ENCODE measurements at regions not wholly inside any gene's neighbourhood (a gene's known extent, or its start where the extent isn't known, plus 50 kb on each side); places are given as distances from the start of the nearest gene placed in this dataset.

DNA sequence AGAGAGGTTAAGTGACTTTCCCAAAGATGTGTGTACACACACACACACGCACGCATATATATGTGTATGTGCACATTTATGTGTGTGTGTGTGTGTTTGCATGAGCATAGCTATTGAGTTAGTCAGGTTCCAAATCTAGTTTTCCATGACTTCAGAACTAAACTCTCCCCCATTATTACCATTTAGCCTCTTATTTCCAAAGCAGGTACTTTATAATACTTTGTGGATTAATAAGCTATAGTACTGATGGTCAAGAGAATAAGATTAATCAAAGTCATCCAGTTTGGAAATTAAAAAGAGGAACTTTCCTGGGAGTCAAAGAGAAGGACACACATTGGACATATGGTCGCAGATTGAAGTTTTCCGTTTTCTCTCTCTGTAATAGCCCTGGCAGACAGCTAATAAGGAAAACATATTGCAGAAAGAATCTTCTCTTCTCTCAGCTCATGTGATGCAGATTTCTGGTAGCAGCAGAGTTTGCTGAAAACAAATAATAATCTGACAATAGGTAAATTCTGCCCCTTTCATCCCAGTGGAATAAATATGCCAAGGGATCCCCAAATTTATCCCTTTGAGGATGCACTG lies 410.9 kb upstream of the TCF4 start:
- TF ChIP-seq, protein P1, sequence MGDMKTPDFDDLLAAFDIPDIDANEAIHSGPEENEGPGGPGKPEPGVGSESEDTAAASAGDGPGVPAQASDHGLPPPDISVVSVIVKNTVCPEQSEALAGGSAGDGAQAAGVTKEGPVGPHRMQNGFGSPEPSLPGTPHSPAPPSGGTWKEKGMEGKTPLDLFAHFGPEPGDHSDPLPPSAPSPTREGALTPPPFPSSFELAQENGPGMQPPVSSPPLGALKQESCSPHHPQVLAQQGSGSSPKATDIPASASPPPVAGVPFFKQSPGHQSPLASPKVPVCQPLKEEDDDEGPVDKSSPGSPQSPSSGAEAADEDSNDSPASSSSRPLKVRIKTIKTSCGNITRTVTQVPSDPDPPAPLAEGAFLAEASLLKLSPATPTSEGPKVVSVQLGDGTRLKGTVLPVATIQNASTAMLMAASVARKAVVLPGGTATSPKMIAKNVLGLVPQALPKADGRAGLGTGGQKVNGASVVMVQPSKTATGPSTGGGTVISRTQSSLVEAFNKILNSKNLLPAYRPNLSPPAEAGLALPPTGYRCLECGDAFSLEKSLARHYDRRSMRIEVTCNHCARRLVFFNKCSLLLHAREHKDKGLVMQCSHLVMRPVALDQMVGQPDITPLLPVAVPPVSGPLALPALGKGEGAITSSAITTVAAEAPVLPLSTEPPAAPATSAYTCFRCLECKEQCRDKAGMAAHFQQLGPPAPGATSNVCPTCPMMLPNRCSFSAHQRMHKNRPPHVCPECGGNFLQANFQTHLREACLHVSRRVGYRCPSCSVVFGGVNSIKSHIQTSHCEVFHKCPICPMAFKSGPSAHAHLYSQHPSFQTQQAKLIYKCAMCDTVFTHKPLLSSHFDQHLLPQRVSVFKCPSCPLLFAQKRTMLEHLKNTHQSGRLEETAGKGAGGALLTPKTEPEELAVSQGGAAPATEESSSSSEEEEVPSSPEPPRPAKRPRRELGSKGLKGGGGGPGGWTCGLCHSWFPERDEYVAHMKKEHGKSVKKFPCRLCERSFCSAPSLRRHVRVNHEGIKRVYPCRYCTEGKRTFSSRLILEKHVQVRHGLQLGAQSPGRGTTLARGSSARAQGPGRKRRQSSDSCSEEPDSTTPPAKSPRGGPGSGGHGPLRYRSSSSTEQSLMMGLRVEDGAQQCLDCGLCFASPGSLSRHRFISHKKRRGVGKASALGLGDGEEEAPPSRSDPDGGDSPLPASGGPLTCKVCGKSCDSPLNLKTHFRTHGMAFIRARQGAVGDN (IDR thresholded peaks at IDR 0.05) = no peak
- ChIA-PET CTCF (interaction anchor here (2.0 kb wide), 1 partner anchor 26 kb away, joined by 7 read pairs; no protein-coding TSS in a partner anchor), RAD21 (ENCODE audit: unreplicated experiment) (interaction anchor here (0.5 kb wide), 1 partner anchor 700 kb away, joined by 3 read pairs; no protein-coding TSS in a partner anchor), POLR2A (no interaction called here), SMC1A (ENCODE audit: uncharacterized antibody, unreplicated experiment) (interaction anchor here (1.2 kb wide), 1 partner anchor 15 kb away, joined by 3 read pairs; no protein-coding TSS in a partner anchor)
- no peaks in the 10 kb centered on the region for H4K20me1 ChIP-seq (ENCODE audit: control insufficient read depth, insufficient read depth)
- no peak overlapping the region for H3K4me3 ChIP-seq
- H3K4me2 ChIP-seq (ENCODE audit: control insufficient read depth, insufficient read depth) = no peak overlapping the region
- no peaks in the 10 kb centered on the region for H3K4me1 ChIP-seq (ENCODE audit: control insufficient read depth, insufficient read depth, low read length)
- 69% methylated on average over 4 of the region's 4 CpGs for WGBS (ENCODE audit: insufficient coverage, insufficient replicate concordance, low lambda C conversion rate, missing lambda C conversion rate)
- intact Hi-C loops (cut with micrococcal nuclease; ENCODE audit: unreplicated experiment) = no loop called here
- no peak overlapping the region for H3K9ac ChIP-seq (ENCODE audit: control insufficient read depth, insufficient read depth, low read length)
- FAIRE-seq = no peak
- no peaks in the 10 kb centered on the region for H3K79me2 ChIP-seq (ENCODE audit: control insufficient read depth, insufficient read depth, low read length)
- no peak for DNase-seq (ENCODE audit: low read depth, low spot score)
- H2AFZ ChIP-seq (ENCODE audit: control insufficient read depth, low read depth, low read length) = no peak overlapping the region
- no peak for ATAC-seq
- no peaks in the 10 kb centered on the region for H3K9me3 ChIP-seq (replicated peaks; ENCODE audit: control insufficient read depth, insufficient read depth, low read length)
- H3K36me3 ChIP-seq (ENCODE audit: control insufficient read depth in 2 of 2, insufficient read depth in 2 of 2, low read length in 1 of 2) = no peaks in the 10 kb centered on the region
- H3K27ac ChIP-seq (ENCODE audit: control insufficient read depth, insufficient read depth) = no peak overlapping the region
- in situ Hi-C loops (cut with MboI) = no loop called here
- no peaks in the 10 kb centered on the region for H3K27me3 ChIP-seq (replicated peaks in 1 of 2; ENCODE audit: control insufficient read depth in 2 of 2, insufficient read depth in 2 of 2, low read length in 1 of 2)
- no TSS peak for BruUV-seq (replicated peaks)

DNA sequence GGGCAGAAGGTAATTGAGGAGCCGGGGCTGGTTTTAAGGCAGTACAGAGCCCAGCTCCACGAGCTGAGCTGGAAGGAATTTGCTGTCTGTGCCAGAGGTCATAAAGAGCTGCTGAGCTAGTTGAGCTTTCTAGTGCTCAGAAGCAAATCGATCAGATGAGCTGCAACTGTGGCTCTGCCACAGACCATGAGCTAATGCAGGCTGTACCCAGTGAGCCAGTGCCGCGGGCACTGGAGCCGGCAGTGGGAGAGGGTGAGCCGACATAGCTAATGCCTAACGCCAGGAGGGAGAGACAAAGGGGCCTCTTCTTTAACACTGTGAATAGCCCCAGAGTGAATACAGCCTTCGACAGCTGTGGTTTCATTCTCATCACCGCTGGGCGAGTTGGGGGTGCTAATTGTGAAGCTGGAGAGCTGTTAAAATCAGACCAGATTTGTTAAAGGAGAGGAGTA lies 410.1 kb upstream of the TCF4 start:
- Histone ChIP-seq H3K79me2 (ENCODE audit: control insufficient read depth, insufficient read depth, low read length) (no peaks in the 10 kb centered on the region), H3K27ac (ENCODE audit: control insufficient read depth, insufficient read depth) (no peak overlapping the region), H4K20me1 (ENCODE audit: control insufficient read depth, insufficient read depth) (no peaks in the 10 kb centered on the region), H3K27me3 (replicated peaks in 1 of 2; ENCODE audit: control insufficient read depth in 2 of 2, insufficient read depth in 2 of 2, low read length in 1 of 2) (no peaks in the 10 kb centered on the region), H3K4me1 (ENCODE audit: control insufficient read depth, insufficient read depth, low read length) (no peaks in the 10 kb centered on the region), H3K9ac (ENCODE audit: control insufficient read depth, insufficient read depth, low read length) (no peak overlapping the region), H3K36me3 (ENCODE audit: control insufficient read depth in 2 of 2, insufficient read depth in 2 of 2, low read length in 1 of 2) (no peaks in the 10 kb centered on the region), H3K9me3 (replicated peaks; ENCODE audit: control insufficient read depth, insufficient read depth, low read length) (no peaks in the 10 kb centered on the region), H3K4me3 (no peak overlapping the region), H3K4me2 (ENCODE audit: control insufficient read depth, insufficient read depth) (no peak overlapping the region), H2AFZ (ENCODE audit: control insufficient read depth, low read depth, low read length) (no peak overlapping the region)
- FAIRE-seq (no peak), DNase-seq (ENCODE audit: low read depth, low spot score) (no peak), ATAC-seq (no peak)
- 58% methylated on average over 11 of the region's 11 CpGs for WGBS (ENCODE audit: insufficient coverage, insufficient replicate concordance, low lambda C conversion rate, missing lambda C conversion rate)
- in situ Hi-C loops (cut with MboI) = no loop called here
- CTCF ChIA-PET = no interaction called here
- RAD21 ChIA-PET (ENCODE audit: unreplicated experiment) = no interaction called here
- intact Hi-C loops (cut with micrococcal nuclease; ENCODE audit: unreplicated experiment) = no loop called here
- no TSS peak for BruUV-seq (replicated peaks)
- SMC1A ChIA-PET (ENCODE audit: uncharacterized antibody, unreplicated experiment) = no interaction called here
- POLR2A ChIA-PET = no interaction called here
- TF ChIP-seq MEF2B (IDR thresholded peaks at IDR 0.05; ENCODE audit: partially characterized antibody, poor library complexity, severe bottlenecking) = no peak
- TF ChIP-seq MXI1 (IDR thresholded peaks at IDR 0.05; ENCODE audit: low read depth, low read length) = no peak
- no peak for TF ChIP-seq ZBTB11 (CRISPR knock-in tag; IDR thresholded peaks at IDR 0.05)
- no peak for TF ChIP-seq IRF3 (IDR thresholded peaks at IDR 0.05)
- TF ChIP-seq RBBP5 (conservative IDR thresholded peaks at IDR 0.05) = no peak
- TF ChIP-seq LARP7 (IDR thresholded peaks at IDR 0.05) = no peak
- TF ChIP-seq SMARCA5 (IDR thresholded peaks at IDR 0.05) = no peak
